ENCODE measurements at regions not wholly inside any gene's neighbourhood (a gene's known extent, or its start where the extent isn't known, plus 50 kb on each side); places are given as distances from the start of the nearest gene placed in this dataset.
"Not testable (repeated sequence)": the region's sequence is repeated elsewhere in the genome, so short reads cannot be mapped to it uniquely, and the experiment has no call there.

DNA sequence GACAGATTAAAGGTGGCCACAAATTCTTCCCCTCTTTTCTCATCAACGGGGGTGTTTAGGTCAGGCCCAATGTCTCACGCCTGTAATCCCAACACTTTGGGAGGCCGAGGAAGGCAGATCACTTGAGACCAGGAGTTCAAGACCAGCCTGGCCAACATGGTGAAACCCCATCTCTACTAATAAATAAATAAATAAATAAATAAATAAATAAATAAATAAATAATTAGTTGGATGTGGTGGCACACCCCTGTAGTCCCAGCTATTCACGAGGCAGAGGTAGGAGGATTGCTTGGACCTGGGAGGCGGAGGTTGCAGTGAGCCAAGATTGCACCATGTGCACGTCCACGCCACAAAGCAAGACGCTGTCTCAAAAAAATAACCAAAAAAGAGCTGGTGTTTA, 180.7 kb downstream of the FASLG start:
- DNase-seq, result not testable (repeated sequence)

DNA sequence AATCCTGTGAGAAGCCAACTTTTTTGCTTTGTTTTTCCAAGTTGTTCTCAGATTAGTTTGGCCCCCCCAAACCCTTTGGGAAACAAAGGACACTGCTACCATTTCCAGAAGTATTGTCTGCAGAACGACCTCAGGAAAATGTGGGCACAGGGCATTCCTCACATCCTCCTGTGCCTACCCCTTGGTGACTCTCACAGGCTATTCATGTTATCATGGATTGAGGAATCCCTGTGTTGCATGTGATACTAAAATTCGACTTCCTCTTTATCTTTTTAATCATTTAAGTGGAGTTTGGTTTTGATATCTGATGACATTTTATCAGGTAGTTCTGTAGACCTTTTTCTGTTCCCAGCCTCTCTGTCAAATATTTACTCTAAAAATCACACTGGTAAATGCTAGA, 184.5 kb downstream of the FASLG start:
- peak; percentile 60 for DNase-seq

DNA sequence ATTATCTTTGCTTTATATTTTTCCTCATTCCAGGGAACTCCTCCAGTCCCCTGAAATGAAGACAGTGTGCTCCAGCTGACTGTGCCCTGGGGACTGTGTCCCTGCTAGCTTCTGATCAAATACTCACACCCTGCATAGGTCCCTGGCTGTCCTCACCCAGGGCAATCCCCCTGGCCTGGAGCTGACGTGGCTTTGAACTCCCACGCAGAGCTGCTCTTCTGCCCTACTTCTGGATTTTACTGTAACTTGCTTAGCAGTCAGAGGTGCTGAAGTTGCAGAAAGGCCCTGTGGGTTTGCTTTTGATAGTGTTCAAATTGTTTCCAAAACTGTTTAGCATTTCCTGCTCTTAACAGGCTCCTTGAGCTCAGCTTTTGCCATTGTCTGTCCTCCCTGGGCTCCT, 186.5 kb downstream of the FASLG start:
- DNase-seq, result no peak

DNA sequence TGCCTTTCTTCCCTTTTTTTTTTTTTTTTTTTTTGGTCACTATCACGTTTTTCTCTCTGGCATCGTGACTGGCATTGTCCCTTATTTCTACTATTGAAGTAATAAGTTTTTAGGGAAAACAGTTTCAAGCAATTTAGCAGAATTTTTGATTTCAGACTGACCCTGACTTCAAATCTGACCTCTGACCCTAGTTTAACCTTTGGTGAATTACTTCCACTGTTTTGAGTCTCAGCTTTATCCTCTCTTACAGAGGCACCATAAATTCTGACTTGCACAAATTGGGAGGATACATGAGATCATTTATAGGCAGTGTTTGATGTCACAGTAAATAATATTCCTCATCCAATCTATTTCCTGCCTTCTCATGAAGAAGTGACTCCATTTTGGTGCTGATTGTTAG, 187.0 kb downstream of the FASLG start:
- DNase-seq, result no peak

DNA sequence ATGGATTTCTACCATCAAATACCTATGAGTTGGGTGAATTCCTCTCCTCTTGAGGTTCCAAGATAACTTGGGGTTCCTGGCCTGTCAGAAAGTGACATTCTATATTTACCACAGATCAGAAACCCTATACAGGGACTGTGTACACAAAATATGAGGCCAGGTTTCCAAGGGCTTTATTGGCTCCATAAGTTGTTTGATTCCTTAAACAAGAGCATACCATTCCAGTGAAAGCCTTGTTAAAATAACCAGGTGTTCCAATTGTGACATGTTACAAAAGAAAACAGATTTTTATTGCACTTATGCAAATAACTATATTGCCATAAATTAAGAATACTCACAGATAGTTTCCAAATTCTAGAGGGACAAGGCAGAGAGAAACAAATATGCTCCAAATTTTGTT, 188.9 kb downstream of the FASLG start:
- not testable (repeated sequence) for DNase-seq

DNA sequence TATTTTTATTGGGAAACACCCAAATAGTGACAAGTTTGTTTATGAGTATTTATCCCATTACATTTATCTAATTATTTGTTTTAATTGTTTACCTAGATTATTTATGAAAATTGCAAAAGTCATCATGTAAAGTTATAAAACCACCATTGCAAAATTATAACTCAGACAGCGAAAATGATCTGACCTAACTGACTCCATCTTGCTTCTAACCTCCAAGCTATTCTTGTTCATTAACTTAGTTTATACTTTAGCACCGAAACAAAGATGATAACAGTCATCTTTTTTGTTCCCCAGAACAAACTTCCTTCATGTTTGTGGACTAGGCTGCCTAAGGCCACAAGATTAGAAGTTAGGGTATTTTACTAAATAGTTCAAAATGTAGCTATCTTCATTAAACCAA, 190.8 kb downstream of the FASLG start:
- no peak for DNase-seq

DNA sequence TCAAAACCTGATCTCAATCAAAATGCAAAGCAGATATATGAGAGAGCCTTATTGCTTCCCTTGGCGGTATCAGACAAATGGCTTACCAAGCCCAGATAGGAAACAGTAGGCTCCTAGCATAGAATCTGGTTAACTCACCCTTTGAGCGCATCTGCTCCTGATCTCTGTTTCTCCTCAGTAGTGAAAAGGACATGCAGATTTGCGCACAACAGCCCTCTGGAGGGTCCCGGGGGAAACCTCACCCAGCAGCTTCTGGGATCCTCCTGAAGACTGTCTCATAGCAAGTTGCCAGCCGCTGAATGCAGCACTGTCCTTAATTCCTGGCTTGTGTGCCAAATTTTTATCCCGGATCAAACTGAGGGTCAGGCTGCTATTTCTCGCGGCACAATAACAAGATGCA, 192.2 kb downstream of the FASLG start:
- no peak for DNase-seq

DNA sequence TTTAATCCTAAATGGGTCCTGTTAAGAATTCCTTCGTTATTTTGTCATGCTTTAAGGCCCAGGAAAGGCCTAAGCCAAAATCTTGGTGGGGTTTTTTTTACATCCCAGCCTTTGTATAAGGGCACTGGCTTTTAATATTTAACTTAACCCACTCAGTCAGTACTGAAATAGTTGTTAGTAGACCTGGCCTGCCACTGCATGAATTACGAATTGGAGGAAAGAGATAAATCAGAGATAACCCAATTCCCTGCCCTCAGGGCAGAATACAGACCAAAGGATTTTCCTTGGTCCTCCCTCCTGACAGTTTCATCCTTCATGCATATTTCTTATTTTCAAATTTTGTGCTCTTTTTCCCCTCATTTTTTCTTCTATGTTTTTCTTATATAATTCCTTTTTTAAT, 193.0 kb downstream of the FASLG start:
- no peak for DNase-seq

DNA sequence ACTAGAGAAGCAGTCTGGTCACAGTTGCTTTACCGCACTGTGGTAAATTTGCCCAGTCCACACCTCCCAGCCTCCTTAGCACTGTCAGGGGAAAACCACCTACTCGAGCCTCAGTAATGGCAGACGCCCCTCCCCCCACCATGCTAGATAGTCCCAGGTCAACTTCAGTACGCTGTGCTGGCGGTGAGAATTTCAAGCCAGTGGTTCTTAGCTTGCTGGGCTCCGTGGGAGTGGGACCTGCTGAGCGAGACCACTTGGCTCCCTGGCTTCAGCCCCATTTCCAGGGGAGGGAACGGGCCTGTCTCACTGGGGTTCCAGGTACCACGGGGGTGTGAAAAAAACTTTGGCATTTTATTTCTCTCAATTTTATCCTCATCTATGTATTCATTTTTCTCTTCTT, 194.8 kb downstream of the TNFSF18 start:
- not testable (repeated sequence) for DNase-seq

DNA sequence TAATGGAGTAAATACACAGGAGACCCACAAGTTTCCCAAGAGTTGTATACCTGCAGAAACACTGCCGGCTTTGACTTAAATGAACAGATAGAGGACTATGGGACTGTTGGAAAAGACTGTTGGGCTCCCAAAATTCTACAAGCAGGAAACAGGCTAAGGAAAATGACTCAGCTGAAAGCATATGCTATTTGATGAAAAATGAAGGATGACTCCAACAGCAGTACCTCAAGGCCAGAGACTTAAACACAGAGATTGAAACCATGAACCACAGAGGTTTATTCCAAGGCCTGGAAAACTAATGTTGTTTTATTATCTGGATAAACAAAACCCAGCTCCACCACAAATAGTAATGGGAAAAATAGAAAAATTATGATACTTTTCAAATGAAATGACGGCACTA, 187.7 kb downstream of the TNFSF18 start:
- no peak for DNase-seq

DNA sequence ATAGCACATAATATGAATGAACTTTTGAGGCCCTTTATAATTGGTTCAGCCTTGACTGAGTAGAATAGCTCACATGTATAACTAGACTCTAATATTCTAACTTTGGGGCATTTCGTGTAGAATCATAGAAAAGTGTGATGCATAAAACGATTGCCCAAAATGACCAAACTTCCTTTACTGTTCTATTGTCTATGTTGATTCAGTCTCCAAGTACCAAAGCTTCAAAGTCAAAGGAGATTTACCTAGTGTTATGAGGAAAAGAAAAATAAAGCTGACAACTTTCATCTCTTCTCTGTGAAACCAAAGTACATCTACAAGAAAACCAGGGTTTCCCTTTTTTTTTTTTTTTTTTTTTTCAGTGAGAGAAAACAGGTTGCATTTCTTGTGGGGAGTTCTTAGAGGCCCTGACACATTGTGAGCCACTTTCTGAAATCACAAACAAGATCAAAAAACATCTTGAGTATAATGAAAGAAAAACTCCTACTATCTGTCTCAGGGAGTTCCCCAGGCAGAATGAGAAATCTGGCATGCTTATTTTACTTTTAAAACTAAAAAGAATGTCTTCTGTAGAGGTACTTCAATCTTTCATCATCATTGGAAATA, 183.4 kb downstream of the TNFSF18 start:
- DNase-seq, result no peak

DNA sequence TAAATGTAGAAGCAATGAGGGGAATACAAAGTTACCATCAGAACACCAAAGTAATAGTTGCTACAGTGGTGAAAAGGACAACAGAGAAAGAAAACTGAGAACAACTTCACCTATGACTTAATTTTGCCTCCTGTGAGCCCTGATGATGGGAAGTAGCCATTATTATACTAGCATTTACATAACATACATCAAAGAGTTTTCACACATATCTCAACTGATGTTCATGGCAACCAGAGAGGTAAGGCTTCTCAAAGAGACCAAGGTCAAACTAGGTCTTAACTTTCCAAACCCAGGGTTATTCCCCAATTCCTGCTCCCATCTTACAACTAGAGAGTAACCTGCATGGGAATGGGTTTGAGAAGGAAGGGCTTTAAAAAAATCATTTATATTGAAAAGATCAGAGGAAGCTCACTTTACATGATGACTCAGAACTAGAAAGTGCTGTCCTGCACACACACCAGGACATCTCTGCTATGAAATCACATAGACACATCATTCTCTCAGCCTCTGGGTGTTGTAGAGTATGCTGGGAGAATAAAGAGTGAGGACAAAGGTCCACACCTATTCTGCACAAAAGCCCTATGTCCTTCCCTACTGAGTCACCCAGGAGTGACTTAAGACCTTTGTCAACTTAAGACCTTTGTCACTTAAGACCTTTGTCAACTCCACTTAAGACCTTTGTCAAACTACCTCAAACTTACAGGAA, 179.7 kb downstream of the TNFSF18 start:
- DNase-seq, result no peak

DNA sequence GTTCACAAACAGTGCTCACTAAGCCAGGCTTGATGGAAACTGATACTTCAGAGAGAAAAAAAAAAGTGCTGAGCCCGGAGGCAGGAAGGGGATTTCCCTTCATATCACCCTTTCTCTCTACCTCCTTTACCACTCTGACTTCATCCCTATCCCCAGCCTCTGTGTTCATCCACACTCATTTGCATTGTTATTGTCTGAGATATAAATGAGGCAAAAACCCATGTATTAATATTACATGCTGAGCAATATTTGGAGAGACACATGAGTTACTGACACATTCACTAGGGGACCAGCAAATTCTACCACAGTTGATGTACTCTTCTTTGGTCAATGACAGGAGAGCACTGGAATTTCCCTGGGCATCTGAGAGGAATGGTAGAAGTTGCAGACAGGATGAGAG, 175.8 kb downstream of the TNFSF18 start:
- DNase-seq, result no peak

DNA sequence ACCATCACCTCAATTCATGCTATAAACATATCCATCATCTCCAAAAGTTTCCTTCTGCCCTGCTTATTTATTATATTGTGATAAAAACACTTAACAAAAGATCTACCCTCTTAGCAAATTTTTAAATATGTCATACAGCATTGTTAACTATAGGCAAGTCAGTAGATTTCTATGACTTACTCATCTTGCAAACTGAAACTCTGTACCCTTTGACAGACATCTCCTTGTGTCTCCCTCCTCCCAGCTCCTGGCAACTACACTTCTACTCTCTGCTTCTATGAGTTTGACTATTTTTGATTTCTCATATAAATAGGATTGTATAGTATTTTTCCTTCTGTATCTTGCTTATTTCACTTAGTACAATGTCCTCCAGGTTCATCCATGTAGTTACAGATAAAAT, 174.8 kb downstream of the TNFSF18 start:
- DNase-seq, result no peak

DNA sequence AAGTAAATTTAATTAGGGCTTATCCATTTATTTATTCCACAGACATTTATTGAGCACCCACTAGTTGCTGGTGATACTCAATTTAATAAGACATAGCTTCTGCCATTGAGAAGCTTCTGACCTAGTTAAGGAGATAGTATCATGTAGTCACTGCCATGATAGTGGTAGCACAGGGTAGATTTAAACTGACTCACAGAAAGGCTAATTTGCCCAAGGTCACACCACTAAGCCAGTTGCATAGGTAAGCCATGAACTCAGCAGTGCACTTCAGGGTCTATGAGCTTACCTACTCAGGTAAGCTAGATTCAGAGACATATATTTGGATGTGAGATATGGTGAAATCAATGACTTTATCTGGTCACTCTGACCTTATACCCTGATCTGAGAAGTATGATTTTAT, 168.4 kb downstream of the TNFSF18 start:
- DNase-seq, result no peak

DNA sequence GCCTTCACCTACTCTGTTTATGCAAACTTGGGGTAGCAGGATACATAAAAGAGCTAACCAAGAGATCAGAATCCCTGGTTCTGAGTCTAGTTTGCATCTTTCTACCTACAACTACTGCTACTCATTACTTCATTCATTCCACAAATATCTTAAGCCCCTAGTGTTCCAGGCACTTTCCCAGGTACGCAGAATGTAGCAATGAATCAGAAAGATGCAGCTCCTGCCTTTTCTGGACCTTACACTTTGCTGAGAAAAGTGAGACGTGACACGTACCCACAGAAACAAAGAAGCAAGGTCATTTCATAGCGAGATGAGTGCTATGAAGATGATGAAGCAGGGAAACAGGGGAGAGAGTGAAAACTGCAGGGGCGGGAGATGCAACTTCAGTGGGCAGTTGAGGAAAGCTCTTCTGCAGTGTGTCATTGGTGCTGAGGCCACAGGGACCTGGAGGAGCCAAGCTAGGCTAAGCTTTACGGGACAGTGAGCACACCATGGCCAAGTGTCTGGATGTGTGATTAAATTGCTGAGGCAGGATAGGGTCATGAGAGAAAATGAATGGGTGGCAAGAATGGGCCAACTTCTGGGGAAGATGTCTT, 167.9 kb downstream of the TNFSF18 start:
- no peak for DNase-seq

DNA sequence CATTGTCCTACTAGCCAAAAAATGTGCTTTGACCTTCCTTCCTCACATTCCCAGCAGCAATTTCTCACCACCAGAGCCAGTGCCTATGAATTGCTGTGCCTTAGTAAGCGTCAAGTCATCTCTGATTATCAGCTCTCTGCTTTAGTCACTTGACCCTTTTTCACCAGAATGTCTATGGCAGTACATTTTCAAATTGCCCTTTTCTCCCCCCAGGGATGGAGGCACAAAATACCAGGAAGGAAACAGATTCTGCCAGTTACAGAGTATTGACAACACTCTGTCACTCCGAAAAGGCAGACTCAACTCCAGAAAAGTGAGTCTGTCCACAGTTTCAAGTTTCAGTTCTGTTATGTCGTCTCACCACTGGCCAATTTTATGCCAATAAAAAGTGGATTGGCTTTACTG, 167.4 kb downstream of the TNFSF18 start:
- DNase-seq, result peak; percentile 51

DNA sequence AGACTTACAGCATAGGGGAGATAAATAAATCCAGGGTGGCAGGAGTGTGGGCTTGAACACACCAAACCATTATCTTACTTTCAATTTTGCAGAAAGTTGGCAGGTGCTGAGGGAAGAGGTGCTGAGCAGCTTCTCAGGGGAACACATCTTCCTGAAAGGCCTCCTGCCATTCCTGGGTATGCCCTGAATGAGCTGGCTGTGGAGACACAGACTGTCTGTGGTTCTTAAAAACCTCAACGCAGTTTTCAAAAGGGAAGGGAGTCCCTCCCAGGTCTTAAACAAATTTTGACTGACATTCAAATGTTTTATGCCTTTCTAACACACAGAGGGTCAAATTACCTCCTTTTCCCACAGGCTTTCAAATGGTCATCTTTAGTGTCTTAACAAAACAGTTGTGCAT, 166.9 kb downstream of the TNFSF18 start:
- DNase-seq, result peak; percentile 29

DNA sequence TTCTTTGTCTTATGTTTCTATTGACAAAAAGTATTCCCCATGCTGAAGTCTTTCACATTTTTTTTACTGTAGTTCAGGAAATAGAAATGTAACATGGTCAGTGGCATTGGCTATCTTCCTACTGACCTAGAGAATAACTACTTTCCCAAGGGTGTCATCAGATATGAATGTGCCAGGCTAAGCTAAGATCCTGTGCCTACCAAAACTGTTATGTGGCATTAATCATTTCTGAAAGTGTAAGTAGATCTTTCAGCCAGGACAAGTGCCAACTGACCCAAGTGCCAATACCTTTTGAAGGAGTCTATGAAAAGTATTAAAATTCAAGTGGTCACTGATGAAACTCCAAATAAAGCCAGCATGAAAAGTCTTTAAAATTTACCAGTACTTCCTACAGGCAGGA, 165.3 kb downstream of the TNFSF18 start:
- peak; percentile 36 for DNase-seq

DNA sequence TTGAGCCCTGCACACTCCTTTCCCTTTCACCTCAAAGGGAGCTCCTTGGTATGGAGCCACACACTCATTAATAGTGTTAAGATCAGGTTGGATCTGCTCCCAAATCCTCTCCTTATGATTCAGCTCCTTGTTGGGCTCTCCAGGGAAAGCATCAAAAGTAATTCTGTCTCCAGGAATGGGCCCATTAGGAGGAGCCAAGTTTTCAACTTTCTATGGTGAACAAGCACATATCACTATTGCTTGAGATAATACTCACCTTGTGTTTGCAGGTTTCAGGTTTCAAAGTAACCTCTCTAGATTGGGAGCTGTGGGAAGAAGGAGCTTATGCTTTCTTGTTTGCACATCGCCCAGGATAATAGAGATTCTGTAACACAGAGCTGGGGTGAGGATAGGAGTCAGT, 164.8 kb downstream of the TNFSF18 start:
- no peak for DNase-seq

DNA sequence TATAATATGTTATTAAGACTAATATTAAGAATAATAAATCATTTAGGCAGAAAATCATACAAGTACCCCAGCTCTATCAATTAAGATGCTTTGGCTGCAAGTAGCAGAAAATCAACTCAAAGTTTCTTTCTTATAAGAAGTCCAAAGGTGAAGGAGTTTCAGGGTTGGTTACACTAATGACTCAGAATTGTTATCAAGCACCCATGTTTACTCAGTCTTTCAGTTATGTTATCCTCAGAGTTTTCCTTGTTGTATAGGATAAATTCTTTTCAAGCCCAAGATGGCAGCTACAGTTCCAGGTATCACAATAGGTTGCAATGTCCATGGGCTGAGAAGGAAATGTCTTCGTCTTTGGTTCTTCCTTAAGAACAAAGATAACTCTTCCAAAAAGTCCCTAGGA, 163.6 kb downstream of the TNFSF18 start:
- no peak for DNase-seq

DNA sequence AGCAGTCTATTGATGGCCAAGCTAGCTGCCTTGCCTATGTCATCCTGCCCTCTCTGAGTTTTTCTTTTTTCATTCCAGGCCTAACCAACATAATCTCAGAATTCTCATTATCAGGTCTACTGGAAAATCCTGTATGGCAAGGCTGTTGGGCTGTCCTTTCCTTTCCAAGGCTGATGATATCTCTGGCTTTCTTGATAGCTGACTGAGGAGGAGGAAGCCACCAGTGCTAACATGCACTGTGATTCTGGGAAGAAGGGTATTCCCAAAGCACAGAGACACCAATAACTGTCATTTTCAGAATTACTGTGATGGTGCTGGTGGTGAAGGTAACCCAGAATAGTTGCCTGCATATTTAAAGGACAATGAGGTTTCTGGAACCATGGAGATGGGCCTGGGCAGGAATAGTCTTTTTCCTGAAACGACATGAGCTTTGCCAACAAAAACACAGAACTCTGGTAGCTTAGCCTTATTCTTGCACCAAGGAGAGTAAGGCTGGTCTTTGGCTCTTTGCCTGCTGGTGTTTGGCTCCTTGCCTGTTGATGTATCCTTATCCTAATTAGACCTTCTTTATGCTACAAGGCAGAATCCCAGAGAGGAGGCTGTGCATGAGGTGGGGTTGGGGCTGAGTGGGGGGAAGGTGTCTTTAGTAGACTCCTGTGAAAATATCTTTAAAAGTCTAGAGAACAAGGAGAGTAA, 157.4 kb downstream of the TNFSF18 start:
- peak; percentile 93 for DNase-seq

DNA sequence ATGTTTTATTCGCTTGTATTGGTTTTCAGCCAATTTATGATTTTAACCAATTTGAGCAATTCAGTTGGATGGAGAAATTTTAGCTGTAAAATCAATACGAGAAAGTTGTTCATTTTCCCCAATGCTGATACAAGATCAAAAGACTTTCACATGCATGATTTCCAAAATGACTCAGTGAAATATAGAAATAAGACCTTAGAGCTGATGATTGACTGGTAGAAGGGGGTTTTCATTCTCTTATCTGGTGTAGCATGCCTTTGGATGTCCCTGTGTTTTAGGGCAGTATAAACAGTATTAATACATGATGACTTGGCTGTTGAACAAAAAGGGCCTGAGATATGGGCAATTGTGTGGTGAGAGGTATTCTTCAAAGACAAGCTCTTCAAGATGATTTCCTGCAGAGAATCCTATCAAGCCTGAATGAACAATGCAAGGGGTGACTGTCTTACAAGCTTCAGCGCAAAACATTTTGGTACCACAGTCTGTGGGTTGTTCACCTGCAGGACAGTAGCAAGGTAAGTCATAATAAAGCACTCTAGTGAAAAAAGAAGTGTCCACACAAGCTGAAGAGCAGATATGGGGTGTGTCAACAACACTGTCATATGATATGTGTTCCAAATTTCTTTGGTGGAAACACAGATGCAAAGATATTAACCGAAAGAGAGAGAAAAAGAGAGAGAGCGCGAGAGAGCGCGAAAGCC, 156.2 kb downstream of the TNFSF18 start:
- DNase-seq, result no peak
